ENCODE measurements at regions not wholly inside any gene's neighbourhood (a gene's known extent, or its start where the extent isn't known, plus 50 kb on each side); places are given as distances from the start of the nearest gene placed in this dataset.

DNA sequence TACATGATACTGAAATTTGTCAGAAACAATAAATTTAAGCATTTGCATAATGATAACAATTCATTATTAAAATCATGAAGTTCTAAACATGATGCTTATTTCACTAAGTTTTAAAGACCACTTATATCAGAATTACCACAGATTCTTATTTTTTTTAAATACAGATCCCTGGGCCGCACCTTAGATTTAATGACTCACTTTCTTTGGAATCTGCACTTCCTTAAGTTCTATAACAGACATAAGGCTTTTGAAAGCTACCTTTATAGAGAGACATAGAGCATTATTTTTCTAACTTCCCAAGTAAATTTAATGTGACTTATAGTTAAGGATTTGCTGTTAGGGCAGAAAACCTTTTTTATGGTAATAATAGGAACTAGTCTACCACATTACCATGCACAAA is 214.9 kb downstream of the IPMK start:
- no peaks in the 10 kb centered on the region for H3K36me3 ChIP-seq (ENCODE audit: insufficient read depth, low read length)
- no peaks in the 10 kb centered on the region for H3K9me3 ChIP-seq (ENCODE audit: control insufficient read depth, insufficient read depth, low read length)
- no peak overlapping the region for H3K9ac ChIP-seq (ENCODE audit: low read depth, low read length)
- peaks cover 28% of the 10 kb centered on the region for H3K4me1 ChIP-seq (ENCODE audit: insufficient read depth, low read length)

DNA sequence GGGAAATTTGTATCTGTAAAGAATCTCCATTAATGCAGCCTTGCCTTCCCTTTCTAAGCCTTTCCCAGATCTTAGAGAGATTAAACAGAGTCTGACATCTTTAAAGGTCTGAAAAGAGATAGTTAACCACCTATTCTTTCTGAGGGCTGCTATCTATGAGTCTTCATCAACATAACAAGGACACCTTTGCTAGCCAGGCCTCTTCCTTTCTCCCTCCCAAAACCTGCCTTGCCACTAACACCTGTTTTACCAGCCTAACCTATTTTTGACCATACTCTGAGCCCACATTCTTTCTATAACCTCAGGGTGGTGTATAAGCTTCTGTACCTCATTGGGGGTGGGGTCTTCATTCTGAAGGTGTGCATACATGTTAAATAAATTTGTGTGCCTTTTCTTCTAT is 217.1 kb downstream of the IPMK start:
- Histone ChIP-seq H3K4me1 (ENCODE audit: insufficient read depth, low read length) (peaks cover 28% of the 10 kb centered on the region), H3K9me3 (ENCODE audit: control insufficient read depth, insufficient read depth, low read length) (no peaks in the 10 kb centered on the region), H3K9ac (ENCODE audit: low read depth, low read length) (no peak overlapping the region), H3K36me3 (ENCODE audit: insufficient read depth, low read length) (no peaks in the 10 kb centered on the region)

DNA sequence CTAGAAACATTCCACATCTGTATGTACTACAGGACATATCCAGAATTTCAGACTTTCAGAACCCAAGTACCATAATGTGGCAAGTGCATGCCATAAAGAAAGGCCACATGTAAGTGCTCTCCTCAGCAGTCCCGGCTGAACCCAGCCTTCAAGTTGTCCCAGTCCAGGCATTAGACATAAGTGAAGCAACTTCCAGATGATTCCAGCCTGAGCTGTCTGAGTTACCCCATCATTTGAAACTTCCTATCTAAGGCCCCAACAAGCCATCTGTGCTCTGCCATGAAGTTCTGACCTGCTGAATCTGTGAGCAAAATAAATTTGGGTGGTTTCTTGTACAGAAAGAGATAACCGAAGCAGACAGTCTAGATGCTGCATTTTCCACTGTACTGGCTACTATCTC is 218.8 kb downstream of the IPMK start:
- H3K4me1 ChIP-seq (ENCODE audit: insufficient read depth, low read length): peaks cover 28% of the 10 kb centered on the region
- no peak overlapping the region for H3K9ac ChIP-seq (ENCODE audit: low read depth, low read length)
- no peaks in the 10 kb centered on the region for H3K9me3 ChIP-seq (ENCODE audit: control insufficient read depth, insufficient read depth, low read length)
- H3K36me3 ChIP-seq (ENCODE audit: insufficient read depth, low read length): no peaks in the 10 kb centered on the region

DNA sequence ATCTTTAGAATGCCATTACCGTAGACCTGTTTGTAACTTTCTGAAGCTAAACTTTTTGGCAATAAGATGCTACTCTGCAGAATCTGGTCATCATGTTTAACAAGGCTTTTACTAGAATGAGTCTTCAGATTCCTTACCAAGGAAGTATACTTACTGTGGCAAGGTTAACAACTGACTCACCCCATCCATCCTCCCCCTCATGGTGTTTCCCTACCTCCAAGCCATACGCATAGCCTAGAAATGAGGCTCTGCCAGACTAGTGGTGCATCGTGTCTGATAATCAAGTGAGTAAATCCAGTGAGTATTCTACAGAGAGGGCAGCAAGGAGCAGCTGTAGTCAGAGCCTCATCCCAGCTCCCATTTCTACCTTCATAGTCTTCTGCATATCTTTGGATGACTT is 223.6 kb downstream of the IPMK start:
- Histone ChIP-seq H3K36me3 (ENCODE audit: insufficient read depth, low read length) (no peaks in the 10 kb centered on the region), H3K9ac (ENCODE audit: low read depth, low read length) (no peak overlapping the region), H3K4me1 (ENCODE audit: insufficient read depth, low read length) (peaks cover 2% of the 10 kb centered on the region; the same call in 1 of the 2 replicates), H3K9me3 (ENCODE audit: control insufficient read depth, insufficient read depth, low read length) (no peaks in the 10 kb centered on the region)

DNA sequence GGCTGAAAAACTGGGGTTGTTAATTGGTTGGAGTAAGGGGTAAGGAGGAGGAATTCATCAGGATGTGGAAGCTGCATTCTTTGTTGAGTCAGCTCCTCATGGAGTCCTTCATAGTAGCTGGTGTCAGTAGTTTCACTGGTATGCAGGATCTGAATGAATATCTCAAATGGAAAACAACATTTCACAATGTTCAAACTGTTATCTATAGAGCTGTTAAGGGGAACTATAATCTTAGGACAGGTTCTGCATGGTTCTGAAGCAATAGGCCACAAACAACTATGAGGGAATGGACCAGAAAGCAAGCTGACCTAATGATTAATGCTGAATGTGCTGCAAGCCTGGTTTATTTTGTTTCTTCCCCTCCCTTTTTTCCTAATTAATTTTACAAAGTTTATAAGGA is 225.8 kb downstream of the IPMK start:
- Histone ChIP-seq H3K9ac (ENCODE audit: low read depth, low read length) (no peak overlapping the region), H3K9me3 (ENCODE audit: control insufficient read depth, insufficient read depth, low read length) (peaks cover 2% of the 10 kb centered on the region; the same call in 1 of the 2 replicates), H3K36me3 (ENCODE audit: insufficient read depth, low read length) (no peaks in the 10 kb centered on the region), H3K4me1 (ENCODE audit: insufficient read depth, low read length) (no peaks in the 10 kb centered on the region)

DNA sequence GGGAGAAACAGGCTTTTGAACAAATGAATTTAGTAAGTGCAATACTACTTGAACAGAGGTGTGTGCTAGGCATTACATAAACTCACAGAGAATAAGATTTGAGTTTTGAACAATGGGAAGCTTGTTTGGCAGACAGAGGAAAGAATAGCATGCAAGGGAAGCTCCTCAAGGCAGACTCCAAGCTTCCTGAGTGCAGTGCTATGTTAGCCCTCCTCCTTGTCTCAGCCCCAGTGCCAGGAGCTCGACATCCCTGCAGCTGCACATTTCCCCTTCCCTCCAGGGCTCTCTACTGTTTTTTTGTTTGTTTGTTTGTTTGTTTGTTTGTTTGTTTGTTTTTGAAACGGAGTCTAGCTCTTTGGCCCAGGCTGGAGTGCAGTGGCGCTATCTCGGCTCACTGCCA is 237.5 kb downstream of the IPMK start:
- Histone ChIP-seq H3K36me3 (ENCODE audit: insufficient read depth, low read length) (no peaks in the 10 kb centered on the region), H3K9ac (ENCODE audit: low read depth, low read length) (no peak overlapping the region), H3K4me1 (ENCODE audit: insufficient read depth, low read length) (no peaks in the 10 kb centered on the region), H3K9me3 (ENCODE audit: control insufficient read depth, insufficient read depth, low read length) (peaks cover 15% of the 10 kb centered on the region; the same call in 1 of the 2 replicates)

DNA sequence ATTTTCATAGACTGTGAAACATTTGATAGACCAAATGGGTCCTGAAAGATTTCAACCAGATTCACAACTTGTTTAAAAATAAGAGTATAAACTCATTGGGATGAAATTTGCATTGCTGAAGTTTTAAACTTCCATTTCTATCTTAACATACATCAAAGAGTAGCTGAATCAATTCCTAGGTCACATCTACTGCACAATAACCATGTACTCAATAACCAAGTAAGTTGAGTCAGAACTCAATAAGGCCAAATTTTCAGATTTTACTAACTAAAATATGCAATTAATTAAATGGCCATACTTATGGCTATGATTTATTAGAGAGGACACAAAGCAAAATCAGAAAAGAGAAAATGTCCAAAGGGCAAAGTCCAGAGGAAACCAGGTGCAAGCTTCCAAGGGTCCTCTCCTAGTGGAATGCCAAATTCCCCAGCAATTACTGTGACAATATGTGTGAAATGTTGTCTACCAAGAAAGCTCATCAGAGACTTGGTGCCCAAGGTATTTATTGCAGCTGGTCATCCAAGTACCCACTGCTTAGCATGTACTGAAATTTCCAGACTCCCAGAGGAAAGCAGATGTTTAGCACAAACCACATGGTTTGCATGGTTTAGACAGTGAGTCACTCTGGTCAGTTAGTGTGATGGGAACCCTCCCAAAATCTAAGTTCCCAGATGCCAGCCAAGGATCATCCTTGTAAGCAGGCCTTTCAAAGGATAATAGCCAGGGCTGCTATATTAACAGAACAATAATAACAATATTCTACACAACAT is 238.9 kb downstream of the IPMK start:
- peaks cover 15% of the 10 kb centered on the region; the same call in 1 of the 2 replicates for H3K9me3 ChIP-seq (ENCODE audit: control insufficient read depth, insufficient read depth, low read length)
- no peaks in the 10 kb centered on the region for H3K36me3 ChIP-seq (ENCODE audit: insufficient read depth, low read length)
- no peak overlapping the region for H3K9ac ChIP-seq (ENCODE audit: low read depth, low read length)
- H3K4me1 ChIP-seq (ENCODE audit: insufficient read depth, low read length): no peaks in the 10 kb centered on the region

DNA sequence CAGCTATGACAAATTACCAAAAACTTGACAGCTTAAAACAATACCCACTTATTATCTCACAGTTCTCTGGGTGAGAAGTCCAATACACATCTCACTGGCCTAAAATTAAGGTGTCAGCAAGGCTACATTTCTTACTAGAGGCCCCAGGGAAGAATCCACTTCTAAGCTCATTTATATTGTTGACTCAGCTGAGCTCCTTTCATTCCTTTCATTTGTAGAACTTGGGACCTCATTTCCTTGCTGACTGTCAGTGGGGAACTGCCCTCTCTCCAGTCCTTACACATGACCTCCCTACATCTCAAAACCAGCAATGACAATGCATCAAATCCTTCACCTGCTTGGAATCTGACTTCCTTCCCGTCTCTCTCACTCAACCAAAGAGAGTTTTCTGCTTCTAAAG is 240.3 kb downstream of the IPMK start:
- peaks cover 23% of the 10 kb centered on the region; the same call in 1 of the 2 replicates for H3K9me3 ChIP-seq (ENCODE audit: control insufficient read depth, insufficient read depth, low read length)
- no peak overlapping the region for H3K9ac ChIP-seq (ENCODE audit: low read depth, low read length)
- no peaks in the 10 kb centered on the region for H3K4me1 ChIP-seq (ENCODE audit: insufficient read depth, low read length)
- H3K36me3 ChIP-seq (ENCODE audit: insufficient read depth, low read length): no peaks in the 10 kb centered on the region

DNA sequence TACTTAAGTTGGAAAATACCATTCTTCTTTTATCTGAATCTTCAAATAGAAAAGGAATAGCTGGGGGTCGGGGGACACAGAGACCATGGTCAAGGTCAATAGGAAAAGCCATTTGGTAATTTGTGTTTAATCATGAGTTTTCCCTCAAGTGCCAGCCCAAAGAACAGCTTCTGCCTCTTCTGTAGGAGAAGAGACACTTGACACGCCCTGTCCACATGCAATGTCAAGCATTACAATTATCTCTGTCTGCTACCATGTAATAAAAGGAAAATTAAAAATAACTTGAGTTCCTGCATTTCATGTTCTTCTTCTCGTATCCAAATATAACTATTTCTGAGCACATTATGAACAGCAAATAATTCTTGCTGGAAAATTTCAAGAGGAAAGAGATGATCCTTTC is 241.7 kb downstream of the IPMK start:
- Histone ChIP-seq H3K9me3 (ENCODE audit: control insufficient read depth, insufficient read depth, low read length) (peaks cover 27% of the 10 kb centered on the region), H3K9ac (ENCODE audit: low read depth, low read length) (no peak overlapping the region), H3K36me3 (ENCODE audit: insufficient read depth, low read length) (no peaks in the 10 kb centered on the region), H3K4me1 (ENCODE audit: insufficient read depth, low read length) (no peaks in the 10 kb centered on the region)

DNA sequence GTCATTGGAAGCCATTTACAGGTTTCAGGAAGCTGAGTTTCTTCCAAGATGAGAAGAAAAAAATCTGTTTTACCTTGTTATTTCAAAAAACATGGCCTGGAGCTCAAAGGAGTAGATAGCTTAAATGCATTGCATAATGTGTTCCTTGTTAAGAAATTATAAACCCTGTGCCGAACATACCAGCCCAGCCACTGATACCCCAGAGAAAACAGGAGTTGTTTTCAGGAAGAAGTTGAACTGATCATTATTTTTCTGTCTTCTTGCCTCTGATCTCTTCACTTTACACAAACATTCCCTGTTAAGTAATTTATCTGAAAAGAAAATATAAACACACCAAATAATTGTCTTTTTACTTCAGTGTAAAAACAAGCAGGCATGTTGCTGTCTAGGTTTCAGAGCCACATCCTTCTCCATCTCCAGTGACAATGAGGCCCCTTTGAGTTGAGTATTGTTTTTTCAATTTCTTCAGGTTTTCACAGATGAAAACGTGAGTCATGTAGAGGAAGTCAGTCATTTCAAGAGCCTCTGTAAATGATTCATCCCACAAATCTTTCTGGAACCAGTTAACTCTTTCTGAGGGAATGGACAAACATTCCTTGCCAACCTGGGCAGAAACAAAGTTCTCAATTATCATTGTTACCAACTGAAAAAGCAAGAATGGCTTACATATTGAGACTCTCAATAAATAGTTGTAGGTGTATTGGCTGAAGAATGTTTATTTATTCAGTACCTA is 244.2 kb downstream of the IPMK start:
- H3K9me3 ChIP-seq (ENCODE audit: control insufficient read depth, insufficient read depth, low read length): peaks cover 25% of the 10 kb centered on the region
- no peaks in the 10 kb centered on the region for H3K36me3 ChIP-seq (ENCODE audit: insufficient read depth, low read length)
- H3K9ac ChIP-seq (ENCODE audit: low read depth, low read length): no peak overlapping the region
- H3K4me1 ChIP-seq (ENCODE audit: insufficient read depth, low read length): no peaks in the 10 kb centered on the region

DNA sequence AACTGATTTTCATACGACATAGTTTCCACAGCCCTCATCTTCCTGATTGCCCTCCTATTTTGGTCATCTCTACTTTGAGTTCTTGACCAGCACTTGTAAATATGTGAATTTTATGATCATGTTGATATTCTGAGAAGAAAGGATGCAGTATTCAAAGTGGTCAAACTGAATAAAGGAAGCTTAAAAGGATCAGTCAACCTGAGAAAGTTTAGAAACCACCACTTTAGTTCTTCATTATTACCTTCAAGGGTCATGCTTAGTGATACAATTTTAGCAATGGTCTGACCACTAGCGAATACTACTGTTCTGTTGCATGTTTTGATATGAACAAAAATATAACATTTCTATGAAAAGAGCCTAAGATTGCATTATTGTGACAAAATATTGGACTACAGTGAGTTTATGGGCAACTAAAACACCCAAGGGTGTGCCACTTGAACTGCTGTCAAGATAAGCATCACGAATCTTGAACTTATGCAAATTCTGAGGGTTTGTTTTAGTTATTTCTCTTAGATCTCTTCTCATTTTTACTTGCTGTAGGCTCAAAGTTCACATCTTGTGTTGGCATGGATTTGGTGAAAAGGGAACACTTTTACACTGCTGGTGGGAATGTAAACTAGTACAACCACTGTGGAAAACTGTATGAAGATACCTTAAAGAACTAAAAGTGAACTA is 247.7 kb downstream of the IPMK start:
- Histone ChIP-seq H3K9me3 (ENCODE audit: control insufficient read depth, insufficient read depth, low read length) (peaks cover 15% of the 10 kb centered on the region), H3K36me3 (ENCODE audit: insufficient read depth, low read length) (no peaks in the 10 kb centered on the region), H3K4me1 (ENCODE audit: insufficient read depth, low read length) (no peaks in the 10 kb centered on the region; the same call in 1 of the 2 replicates), H3K9ac (ENCODE audit: low read depth, low read length) (no peak overlapping the region)

DNA sequence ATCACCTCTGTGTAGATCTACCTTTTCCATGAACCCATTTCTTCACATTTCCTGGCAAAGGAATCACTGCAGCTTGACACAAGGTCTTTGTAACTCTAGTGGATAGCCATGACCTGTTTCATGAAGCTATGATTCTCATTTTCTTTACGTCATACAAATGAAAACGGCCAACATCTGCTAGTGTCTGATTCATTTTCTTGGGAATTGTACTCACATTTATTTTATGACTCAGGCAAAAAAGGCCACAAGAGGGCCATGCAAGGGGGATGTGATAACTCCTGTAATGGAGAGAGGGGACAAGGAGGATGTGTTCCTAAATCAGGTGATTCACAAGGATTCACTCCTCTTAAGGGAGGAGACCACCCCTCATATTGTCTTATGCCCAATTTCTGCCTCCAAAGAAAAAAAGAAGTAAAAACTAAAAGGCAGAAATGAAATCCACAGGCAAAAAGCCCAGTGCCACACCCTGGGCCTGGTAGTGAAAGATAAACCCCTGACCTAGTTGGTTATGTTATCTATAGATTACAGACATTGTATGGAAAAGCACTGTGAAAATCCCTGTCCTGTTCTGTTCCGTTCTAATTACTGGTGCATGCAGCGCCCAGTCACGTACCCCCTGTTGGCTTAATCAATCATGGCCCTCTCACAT is 249.9 kb downstream of the IPMK start:
- H3K9me3 ChIP-seq (ENCODE audit: control insufficient read depth, insufficient read depth, low read length): peaks cover 11% of the 10 kb centered on the region
- no peaks in the 10 kb centered on the region; the same call in 1 of the 2 replicates for H3K4me1 ChIP-seq (ENCODE audit: insufficient read depth, low read length)
- H3K9ac ChIP-seq (ENCODE audit: low read depth, low read length): no peak overlapping the region

DNA sequence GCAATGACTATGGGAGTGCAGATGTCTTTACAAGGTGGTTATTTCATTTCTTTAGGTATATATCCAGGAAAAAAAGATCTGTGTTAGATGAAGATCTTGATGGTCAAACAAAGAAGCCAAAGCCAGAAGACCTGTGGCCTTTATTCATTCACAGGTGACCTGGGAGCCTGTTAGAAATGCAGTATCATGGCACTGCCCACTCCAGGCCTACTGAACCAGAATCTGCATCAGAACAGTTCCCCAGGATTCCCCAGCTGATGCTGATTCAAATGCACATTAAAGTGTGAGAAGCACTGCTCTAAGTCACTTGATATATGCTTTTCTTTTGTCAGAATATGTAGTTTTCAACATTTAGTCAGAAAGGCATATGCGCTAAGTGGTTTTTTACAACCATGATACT is 251.1 kb downstream of the IPMK start:
- Histone ChIP-seq H3K4me1 (ENCODE audit: insufficient read depth, low read length) (no peaks in the 10 kb centered on the region; the same call in 1 of the 2 replicates), H3K9ac (ENCODE audit: low read depth, low read length) (no peak overlapping the region), H3K9me3 (ENCODE audit: control insufficient read depth, insufficient read depth, low read length) (peaks cover 5% of the 10 kb centered on the region), H3K36me3 (ENCODE audit: insufficient read depth, low read length) (no peaks in the 10 kb centered on the region)

More for the DNA sequence above, 249.9 kb downstream of the IPMK start:
- no peaks in the 10 kb centered on the region for H3K36me3 ChIP-seq (ENCODE audit: insufficient read depth, low read length)

DNA sequence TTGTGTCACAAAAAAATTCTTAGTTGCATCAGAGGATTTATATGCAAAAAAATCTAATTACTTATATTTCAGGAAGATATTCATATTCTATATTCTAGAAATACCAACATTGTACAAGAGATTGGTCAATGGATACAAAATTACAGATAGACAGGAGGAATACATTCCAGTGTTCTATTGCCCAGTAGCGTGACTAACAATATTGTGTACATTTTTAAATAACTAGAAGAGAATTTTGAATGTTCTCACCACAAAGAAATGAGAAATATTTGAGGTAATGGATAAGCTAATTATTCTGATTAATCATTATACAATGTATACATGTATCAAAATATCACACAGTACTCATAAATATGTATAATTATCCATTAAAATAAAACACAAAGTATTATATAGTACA is 253.3 kb downstream of the IPMK start:
- Histone ChIP-seq H3K9me3 (ENCODE audit: control insufficient read depth, insufficient read depth, low read length) (peaks cover 3% of the 10 kb centered on the region; the same call in 1 of the 2 replicates), H3K9ac (ENCODE audit: low read depth, low read length) (no peak overlapping the region), H3K4me1 (ENCODE audit: insufficient read depth, low read length) (no peaks in the 10 kb centered on the region; the same call in 1 of the 2 replicates), H3K36me3 (ENCODE audit: insufficient read depth, low read length) (no peaks in the 10 kb centered on the region)
